Neural progenitor cell (in vitro differentiated cells): ENCODE measurements at regions not wholly inside any gene's neighbourhood (a gene's known extent, or its start where the extent isn't known, plus 50 kb on each side); places are given as distances from the start of the nearest gene placed in this dataset.

Experiments used
- DNase-seq: peaks from one replicate; pipeline ENCODE4 v3.0.0-alpha.2; 2016; ENCODE audit warnings: low spot score
- H2AFZ ChIP-seq: fragments of 200-600 bp; sonication (generic); replicated peaks from 2 replicates; pipeline ENCODE4 v1.6.1; 2016; ENCODE audit warnings: antibody characterized with exemption
- H3F3A ChIP-seq: fragments of 200-600 bp; sonication (generic); 2 replicates; pipeline ENCODE4 v1.6.1; 2016; ENCODE audit warnings: antibody characterized with exemption, low read depth
- H3K27ac ChIP-seq: fragments of 200-600 bp; sonication (generic); 2 replicates; pipeline ENCODE4 v1.5.1; 2016; ENCODE audit warnings: mild to moderate bottlenecking
- H3K27me3 ChIP-seq: fragments of 200-600 bp; sonication (generic); 2 replicates; pipeline ENCODE4 v1.6.1; 2016; ENCODE audit warnings: mild to moderate bottlenecking, moderate library complexity
- H3K36me3 ChIP-seq: fragments of 200-600 bp; sonication (generic); 2 replicates; pipeline ENCODE4 v1.5.1; 2016
- H3K4me1 ChIP-seq: fragments of 200-600 bp; sonication (generic); 2 replicates; pipeline ENCODE4 v1.6.1; 2016; ENCODE audit warnings: mixed run types
- H3K4me2 ChIP-seq: fragments of 200-600 bp; sonication (generic); 2 replicates; pipeline ENCODE4 v1.6.1; 2016
- H3K4me3 ChIP-seq: fragments of 200-600 bp; sonication (generic); 2 replicates; pipeline ENCODE4 v1.5.1; 2016
- H3K79me2 ChIP-seq: fragments of 200-600 bp; sonication (generic); 2 replicates; pipeline ENCODE4 v1.6.1; 2016; ENCODE audit warnings: low read depth
- H3K9ac ChIP-seq: fragments of 200-600 bp; sonication (generic); 2 replicates; pipeline ENCODE4 v1.6.1; 2016
- H3K9me3 ChIP-seq: fragments of 200-600 bp; sonication (generic); 2 replicates; pipeline ENCODE4 v1.5.1; 2016; ENCODE audit warnings: low read depth
- H4K20me1 ChIP-seq: fragments of 200-600 bp; sonication (generic); 2 replicates; pipeline ENCODE4 v1.6.1; 2016; ENCODE audit warnings: low read depth
- H3K27ac Mint-ChIP-seq: 3 replicates; pipeline ENCODE4 v1.8.0; 2021; ENCODE audit warnings: mixed read lengths
- H3K27me3 Mint-ChIP-seq: 2 replicates; pipeline ENCODE4 v1.8.0; 2022; ENCODE audit warnings: low read depth, mild to moderate bottlenecking, inconsistent platforms, moderate library complexity, mixed read lengths; ENCODE audit not compliant: insufficient read depth
- H3K36me3 Mint-ChIP-seq: 3 replicates; pipeline ENCODE4 v1.8.0; 2021; ENCODE audit warnings: mixed read lengths
- H3K4me1 Mint-ChIP-seq: 3 replicates; pipeline ENCODE4 v1.8.0; 2021; ENCODE audit warnings: mixed read lengths
- H3K4me3 Mint-ChIP-seq: 3 replicates; pipeline ENCODE4 v1.8.0; 2021; ENCODE audit warnings: mild to moderate bottlenecking, moderate library complexity, mixed read lengths
- H3K9me3 Mint-ChIP-seq: 3 replicates; pipeline ENCODE4 v1.8.0; 2020; ENCODE audit warnings: mixed read lengths
- EZH2 ChIP-seq: fragments of 200-600 bp; sonication (generic); IDR thresholded peaks from 2 replicates; pipeline ENCODE4 v1.6.1; 2017; ENCODE audit warnings: antibody characterized with exemption, mild to moderate bottlenecking, moderate library complexity
- EZH2phosphoT487 ChIP-seq: fragments of 200-600 bp; sonication (generic); IDR thresholded peaks from 2 replicates; pipeline ENCODE4 v1.6.1; 2017; ENCODE audit warnings: antibody characterized with exemption
- TF ChIP-seq, protein P1 (sequence below): fragments of 200-600 bp; sonication (generic); IDR thresholded peaks from 2 replicates; pipeline ENCODE4 v1.5.1; 2017; ENCODE audit warnings: antibody characterized with exemption, mild to moderate bottlenecking

DNA sequence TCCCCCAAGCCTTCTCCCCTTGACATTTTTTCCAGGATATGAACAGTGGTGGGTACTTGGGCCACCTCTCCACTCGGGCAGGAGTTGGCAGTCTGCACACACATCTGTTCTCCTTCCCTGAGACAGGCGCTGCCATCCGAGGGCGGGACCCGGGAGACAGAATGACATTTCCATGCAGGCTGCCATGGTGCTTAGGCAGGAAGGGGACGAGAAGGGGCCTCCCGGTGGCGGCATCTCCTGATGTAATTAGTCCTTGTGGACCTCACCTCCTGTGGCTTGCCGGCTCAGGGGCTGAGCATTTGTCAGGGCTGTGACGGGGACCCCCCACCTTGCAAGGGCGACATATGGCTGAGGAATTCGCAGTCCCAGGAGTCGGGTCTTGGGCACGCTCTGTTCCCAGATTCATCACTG, 197.2 kb downstream of the FOXL1 start:
- H3K4me3 Mint-ChIP-seq = no peak overlapping the region
- H3K4me1 Mint-ChIP-seq = peaks cover 55% of the 10 kb centered on the region
- Histone ChIP-seq H2AFZ (no peak overlapping the region), H3K36me3 (no peaks in the 10 kb centered on the region), H3K4me3 (no peak overlapping the region), H3K27me3 (no peaks in the 10 kb centered on the region), H3K4me2 (peak overlapping the region; percentile 23), H3K79me2 (no peaks in the 10 kb centered on the region), H3K9ac (no peak overlapping the region), H4K20me1 (no peaks in the 10 kb centered on the region), H3K27ac (no peak overlapping the region), H3F3A (peaks cover 15% of the 10 kb centered on the region), H3K4me1 (peaks cover 26% of the 10 kb centered on the region), H3K9me3 (no peaks in the 10 kb centered on the region)
- no peak overlapping the region for H3K27ac Mint-ChIP-seq
- peaks cover 21% of the 10 kb centered on the region for H3K27me3 Mint-ChIP-seq
- DNase-seq = peak; percentile 45
- no peaks in the 10 kb centered on the region for H3K9me3 Mint-ChIP-seq
- H3K36me3 Mint-ChIP-seq = no peaks in the 10 kb centered on the region
- TF ChIP-seq EZH2phosphoT487 (no peak), EZH2 (no peak)
- TF ChIP-seq, protein P1, sequence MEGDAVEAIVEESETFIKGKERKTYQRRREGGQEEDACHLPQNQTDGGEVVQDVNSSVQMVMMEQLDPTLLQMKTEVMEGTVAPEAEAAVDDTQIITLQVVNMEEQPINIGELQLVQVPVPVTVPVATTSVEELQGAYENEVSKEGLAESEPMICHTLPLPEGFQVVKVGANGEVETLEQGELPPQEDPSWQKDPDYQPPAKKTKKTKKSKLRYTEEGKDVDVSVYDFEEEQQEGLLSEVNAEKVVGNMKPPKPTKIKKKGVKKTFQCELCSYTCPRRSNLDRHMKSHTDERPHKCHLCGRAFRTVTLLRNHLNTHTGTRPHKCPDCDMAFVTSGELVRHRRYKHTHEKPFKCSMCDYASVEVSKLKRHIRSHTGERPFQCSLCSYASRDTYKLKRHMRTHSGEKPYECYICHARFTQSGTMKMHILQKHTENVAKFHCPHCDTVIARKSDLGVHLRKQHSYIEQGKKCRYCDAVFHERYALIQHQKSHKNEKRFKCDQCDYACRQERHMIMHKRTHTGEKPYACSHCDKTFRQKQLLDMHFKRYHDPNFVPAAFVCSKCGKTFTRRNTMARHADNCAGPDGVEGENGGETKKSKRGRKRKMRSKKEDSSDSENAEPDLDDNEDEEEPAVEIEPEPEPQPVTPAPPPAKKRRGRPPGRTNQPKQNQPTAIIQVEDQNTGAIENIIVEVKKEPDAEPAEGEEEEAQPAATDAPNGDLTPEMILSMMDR = no peak

DNA sequence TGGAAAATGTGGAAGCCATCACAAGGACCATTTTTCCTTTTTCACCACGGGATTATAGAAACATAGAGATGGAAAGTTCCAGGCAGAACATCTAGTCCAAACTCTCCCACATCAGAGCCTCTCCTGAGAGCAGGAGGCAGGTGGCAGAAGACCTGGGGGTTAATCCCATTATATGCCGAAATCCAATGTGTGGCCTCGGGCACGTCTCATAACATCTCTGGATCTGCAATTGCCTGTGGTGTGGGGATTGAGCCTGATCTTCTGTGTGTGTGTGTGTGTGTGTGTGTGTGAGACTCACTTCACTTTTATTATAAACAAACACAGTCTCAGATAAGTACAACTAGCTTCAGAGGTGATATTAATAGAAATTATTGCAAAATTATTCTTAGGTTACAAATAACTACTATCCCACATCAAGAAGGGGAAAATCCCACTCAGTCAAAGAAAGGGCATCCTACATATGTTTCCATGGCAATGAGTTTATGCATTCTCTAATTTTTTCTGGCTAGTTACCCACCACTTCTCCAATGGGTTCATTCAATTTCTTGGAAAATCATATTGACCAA, 199.1 kb downstream of the FOXL1 start:
- H4K20me1 ChIP-seq = no peaks in the 10 kb centered on the region
- H3K9me3 ChIP-seq = no peaks in the 10 kb centered on the region
- H3K4me1 Mint-ChIP-seq = peaks cover 47% of the 10 kb centered on the region
- H3K27ac Mint-ChIP-seq = peak overlapping the region; percentile 9
- H3K9me3 Mint-ChIP-seq = no peaks in the 10 kb centered on the region
- TF ChIP-seq, protein P1 = no peak
- TF ChIP-seq EZH2phosphoT487 (no peak), EZH2 (no peak)
- peaks cover 19% of the 10 kb centered on the region for H3K27me3 Mint-ChIP-seq
- H3K27ac ChIP-seq = no peak overlapping the region
- no peaks in the 10 kb centered on the region for H3K36me3 Mint-ChIP-seq
- H3K27me3 ChIP-seq = no peaks in the 10 kb centered on the region
- no peak overlapping the region for H3K4me2 ChIP-seq
- H3K36me3 ChIP-seq = no peaks in the 10 kb centered on the region
- H2AFZ ChIP-seq = no peak overlapping the region
- H3K4me3 Mint-ChIP-seq = no peak overlapping the region
- peaks cover 21% of the 10 kb centered on the region for H3K4me1 ChIP-seq
- H3K9ac ChIP-seq = no peak overlapping the region
- no peak for DNase-seq
- H3F3A ChIP-seq = peaks cover 12% of the 10 kb centered on the region
- H3K4me3 ChIP-seq = no peak overlapping the region
- no peaks in the 10 kb centered on the region for H3K79me2 ChIP-seq

- Mint-ChIP-seq H3K4me1 (peaks cover 39% of the 10 kb centered on the region), H3K4me3 (no peak overlapping the region), H3K9me3 (no peaks in the 10 kb centered on the region), H3K36me3 (no peaks in the 10 kb centered on the region), H3K27ac (peak overlapping the region; percentile 78), H3K27me3 (peaks cover 16% of the 10 kb centered on the region)
- DNase-seq = no peak
- no peak overlapping the region for H3K4me2 ChIP-seq
- no peak overlapping the region for H2AFZ ChIP-seq
- H4K20me1 ChIP-seq = no peaks in the 10 kb centered on the region
- H3K36me3 ChIP-seq = no peaks in the 10 kb centered on the region
- no peaks in the 10 kb centered on the region for H3K27me3 ChIP-seq
- no peaks in the 10 kb centered on the region for H3K9me3 ChIP-seq
- no peak for TF ChIP-seq EZH2phosphoT487
- TF ChIP-seq, protein P1 = no peak
- TF ChIP-seq EZH2 = no peak
- H3K79me2 ChIP-seq = no peaks in the 10 kb centered on the region
- H3K4me1 ChIP-seq = peaks cover 13% of the 10 kb centered on the region
- H3K4me3 ChIP-seq = no peak overlapping the region
- no peak overlapping the region for H3K27ac ChIP-seq
- H3F3A ChIP-seq = peaks cover 6% of the 10 kb centered on the region
- no peak overlapping the region for H3K9ac ChIP-seq
These were observed 199.9 kb downstream of the FOXL1 start for GRCh38 chr16:86778108-86778745.
